ENCODE measurements at regions not wholly inside any gene's neighbourhood (a gene's known extent, or its start where the extent isn't known, plus 50 kb on each side); places are given as distances from the start of the nearest gene placed in this dataset.

GRCh38 chr5:147963948-147964693 lies 57.8 kb upstream of the C5orf46 start:
- Histone ChIP-seq H3K36me3 (no peaks in the 10 kb centered on the region), H3K4me3 (no peak overlapping the region), H3K4me1 (peaks cover 0 to 10% (median 4%) of the 10 kb centered on the region in 4 donors), H3K27me3 (no peaks in the 10 kb centered on the region), H3K9me3 (no peaks in the 10 kb centered on the region), H3K27ac (replicated peaks in 1 of 4) (peak overlapping the region in 2 of 4 donors; percentile 8 to 37)
- TF ChIP-seq POLR2AphosphoS5 (IDR thresholded peaks at IDR 0.05) (no peak), POLR2A (IDR thresholded peaks at IDR 0.05; ENCODE audit: low read depth) (no peak), EP300 (IDR thresholded peaks at IDR 0.05) (no peak)
- TF ChIP-seq, protein P1, sequence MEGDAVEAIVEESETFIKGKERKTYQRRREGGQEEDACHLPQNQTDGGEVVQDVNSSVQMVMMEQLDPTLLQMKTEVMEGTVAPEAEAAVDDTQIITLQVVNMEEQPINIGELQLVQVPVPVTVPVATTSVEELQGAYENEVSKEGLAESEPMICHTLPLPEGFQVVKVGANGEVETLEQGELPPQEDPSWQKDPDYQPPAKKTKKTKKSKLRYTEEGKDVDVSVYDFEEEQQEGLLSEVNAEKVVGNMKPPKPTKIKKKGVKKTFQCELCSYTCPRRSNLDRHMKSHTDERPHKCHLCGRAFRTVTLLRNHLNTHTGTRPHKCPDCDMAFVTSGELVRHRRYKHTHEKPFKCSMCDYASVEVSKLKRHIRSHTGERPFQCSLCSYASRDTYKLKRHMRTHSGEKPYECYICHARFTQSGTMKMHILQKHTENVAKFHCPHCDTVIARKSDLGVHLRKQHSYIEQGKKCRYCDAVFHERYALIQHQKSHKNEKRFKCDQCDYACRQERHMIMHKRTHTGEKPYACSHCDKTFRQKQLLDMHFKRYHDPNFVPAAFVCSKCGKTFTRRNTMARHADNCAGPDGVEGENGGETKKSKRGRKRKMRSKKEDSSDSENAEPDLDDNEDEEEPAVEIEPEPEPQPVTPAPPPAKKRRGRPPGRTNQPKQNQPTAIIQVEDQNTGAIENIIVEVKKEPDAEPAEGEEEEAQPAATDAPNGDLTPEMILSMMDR (IDR thresholded peaks at IDR 0.05): no peak
- 49% methylated on average over 3 of the region's 4 CpGs for WGBS
- no peak for DNase-seq (ENCODE audit: extremely low spot score)
- intact Hi-C loops (cut with DNase I): no loop called here

DNA sequence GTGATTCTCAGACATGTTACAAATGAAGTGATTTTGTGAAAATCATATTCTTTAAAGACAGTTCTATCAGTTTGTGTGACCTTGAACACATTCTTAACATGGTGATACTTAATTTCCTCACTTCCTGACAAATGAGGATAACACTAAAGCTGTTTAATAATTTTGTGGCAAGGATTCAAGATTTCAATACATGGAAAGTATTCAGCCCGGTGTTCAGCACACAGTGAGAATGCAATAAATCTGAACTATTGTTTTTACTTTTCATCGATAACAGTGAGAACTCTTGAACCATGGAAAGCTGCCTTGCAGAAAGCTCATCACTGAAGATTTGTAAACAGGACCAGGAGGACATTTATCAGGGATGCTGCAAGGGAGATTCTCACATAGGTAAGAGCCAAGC lies 57.1 kb upstream of the C5orf46 start:
- H3K4me3 ChIP-seq: no peak overlapping the region
- no peaks in the 10 kb centered on the region for H3K9me3 ChIP-seq
- no peak for DNase-seq (ENCODE audit: extremely low spot score)
- no peaks in the 10 kb centered on the region for H3K27me3 ChIP-seq
- no peaks in the 10 kb centered on the region for H3K36me3 ChIP-seq
- peak overlapping the region in 1 of 4 donors; percentile 37 for H3K27ac ChIP-seq (replicated peaks in 1 of 4)
- H3K4me1 ChIP-seq: peaks cover 0 to 10% (median 4%) of the 10 kb centered on the region in 4 donors
- TF ChIP-seq POLR2AphosphoS5 (IDR thresholded peaks at IDR 0.05) (no peak), POLR2A (IDR thresholded peaks at IDR 0.05; ENCODE audit: low read depth) (no peak), EP300 (IDR thresholded peaks at IDR 0.05) (no peak)
- TF ChIP-seq, protein P1 (IDR thresholded peaks at IDR 0.05): no peak
- intact Hi-C loops (cut with DNase I): no loop called here
- WGBS: 11% methylated on average over 2 of the region's 2 CpGs

DNA sequence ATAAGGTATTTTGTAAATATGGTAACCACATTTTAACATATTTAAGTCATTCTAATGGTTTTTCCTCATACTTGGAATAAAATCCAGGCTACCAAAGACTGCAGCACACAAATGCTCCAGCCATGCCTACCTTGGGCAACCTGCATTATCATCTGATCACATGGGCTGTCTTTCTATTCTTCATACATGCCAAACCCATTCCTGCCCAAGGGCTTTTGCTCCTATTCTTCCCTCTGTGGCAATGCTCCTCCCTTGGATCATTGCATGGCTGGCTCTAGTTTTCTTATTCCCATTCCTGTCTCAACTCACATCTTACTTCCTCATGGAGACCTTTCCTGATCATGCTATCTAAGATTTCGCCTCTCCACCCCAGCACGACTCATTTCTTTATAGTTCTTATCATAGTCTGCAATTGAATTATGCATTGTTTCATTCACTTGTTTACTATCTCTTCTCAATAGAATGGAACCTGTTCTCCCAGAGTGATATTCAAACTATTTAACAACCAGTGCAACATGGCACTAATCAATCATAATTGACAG lies 54.9 kb upstream of the C5orf46 start:
- intact Hi-C loops (cut with DNase I): no loop called here
- no peak for TF ChIP-seq POLR2AphosphoS5 (IDR thresholded peaks at IDR 0.05)
- TF ChIP-seq POLR2A (IDR thresholded peaks at IDR 0.05; ENCODE audit: low read depth): no peak
- TF ChIP-seq, protein P1 (IDR thresholded peaks at IDR 0.05): no peak
- TF ChIP-seq EP300 (IDR thresholded peaks at IDR 0.05): no peak
- H3K27ac ChIP-seq (replicated peaks in 1 of 4): no peak overlapping the region
- H3K36me3 ChIP-seq: no peaks in the 10 kb centered on the region
- 83% methylated on average over 2 of the region's 2 CpGs for WGBS
- H3K4me1 ChIP-seq: peaks cover 0 to 10% (median 4%) of the 10 kb centered on the region in 4 donors
- no peak overlapping the region for H3K4me3 ChIP-seq
- no peak for DNase-seq (ENCODE audit: extremely low spot score)
- no peaks in the 10 kb centered on the region for H3K9me3 ChIP-seq
- no peaks in the 10 kb centered on the region for H3K27me3 ChIP-seq

GRCh38 chr5:147957901-147958300 lies 51.6 kb upstream of the C5orf46 start:
- Histone ChIP-seq H3K27ac (replicated peaks in 1 of 4) (no peak overlapping the region), H3K4me3 (no peak overlapping the region), H3K27me3 (no peaks in the 10 kb centered on the region), H3K9me3 (no peaks in the 10 kb centered on the region), H3K36me3 (no peaks in the 10 kb centered on the region), H3K4me1 (no peaks in the 10 kb centered on the region)
- 95% methylated on average over 6 of the region's 6 CpGs for WGBS
- no peak for DNase-seq (ENCODE audit: extremely low spot score)
- TF ChIP-seq EP300 (IDR thresholded peaks at IDR 0.05): no peak
- no peak for TF ChIP-seq POLR2AphosphoS5 (IDR thresholded peaks at IDR 0.05)
- no peak for TF ChIP-seq POLR2A (IDR thresholded peaks at IDR 0.05; ENCODE audit: low read depth)
- TF ChIP-seq, protein P1 (IDR thresholded peaks at IDR 0.05): no peak
- intact Hi-C loops (cut with DNase I): no loop called here

Measured in esophagus muscularis mucosa (tissue), 4 donors.